NOMO-1 treated with dmso at 0.1 percent for 144 hours (cell line): ENCODE measurements at regions not wholly inside any gene's neighbourhood (a gene's known extent, or its start where the extent isn't known, plus 50 kb on each side); places are given as distances from the start of the nearest gene placed in this dataset.

Experiments used
- DNase-seq: peaks from one replicate; lab custom pipeline; 2025; ENCODE audit not compliant: unreplicated experiment; lab: John Stamatoyannopoulos, UW

DNA sequence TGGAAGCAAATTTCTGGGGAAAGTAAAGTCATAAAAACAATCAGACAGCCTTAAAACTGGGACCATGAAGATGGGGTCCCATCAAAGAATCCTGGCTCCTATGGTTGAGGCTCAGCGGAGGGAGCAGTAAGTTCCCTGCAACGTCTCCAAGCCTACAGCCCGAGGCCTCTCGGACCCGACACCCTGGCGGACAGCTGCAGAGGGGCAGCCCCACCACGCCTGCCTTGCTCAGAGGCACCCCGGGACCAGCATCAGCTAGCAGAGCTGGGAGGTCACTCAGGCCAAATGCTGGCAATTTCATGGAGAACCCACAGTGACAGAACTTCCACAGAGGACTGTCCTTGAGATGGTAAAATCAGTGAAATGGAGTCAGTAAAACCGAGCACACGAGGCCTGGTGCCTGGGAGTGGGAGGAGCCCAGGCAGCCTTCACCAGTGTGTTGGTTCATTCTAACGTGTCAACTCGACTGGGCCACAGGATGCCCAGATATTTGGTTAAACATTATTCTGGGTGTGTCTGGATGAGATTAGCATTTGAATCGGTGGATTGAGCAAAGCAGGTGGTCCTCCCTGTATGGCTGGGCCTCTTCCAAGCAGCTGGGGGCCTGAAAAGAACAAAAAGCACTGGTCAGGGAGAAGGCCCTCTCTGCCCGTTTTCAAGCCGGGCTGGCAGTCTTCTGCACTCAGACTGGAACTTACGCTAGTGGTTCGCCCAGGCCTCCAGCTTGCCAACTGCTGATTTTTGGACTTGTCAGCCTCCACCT is 96.2 kb upstream of the INSIG1 start:
- no peak for DNase-seq

DNA sequence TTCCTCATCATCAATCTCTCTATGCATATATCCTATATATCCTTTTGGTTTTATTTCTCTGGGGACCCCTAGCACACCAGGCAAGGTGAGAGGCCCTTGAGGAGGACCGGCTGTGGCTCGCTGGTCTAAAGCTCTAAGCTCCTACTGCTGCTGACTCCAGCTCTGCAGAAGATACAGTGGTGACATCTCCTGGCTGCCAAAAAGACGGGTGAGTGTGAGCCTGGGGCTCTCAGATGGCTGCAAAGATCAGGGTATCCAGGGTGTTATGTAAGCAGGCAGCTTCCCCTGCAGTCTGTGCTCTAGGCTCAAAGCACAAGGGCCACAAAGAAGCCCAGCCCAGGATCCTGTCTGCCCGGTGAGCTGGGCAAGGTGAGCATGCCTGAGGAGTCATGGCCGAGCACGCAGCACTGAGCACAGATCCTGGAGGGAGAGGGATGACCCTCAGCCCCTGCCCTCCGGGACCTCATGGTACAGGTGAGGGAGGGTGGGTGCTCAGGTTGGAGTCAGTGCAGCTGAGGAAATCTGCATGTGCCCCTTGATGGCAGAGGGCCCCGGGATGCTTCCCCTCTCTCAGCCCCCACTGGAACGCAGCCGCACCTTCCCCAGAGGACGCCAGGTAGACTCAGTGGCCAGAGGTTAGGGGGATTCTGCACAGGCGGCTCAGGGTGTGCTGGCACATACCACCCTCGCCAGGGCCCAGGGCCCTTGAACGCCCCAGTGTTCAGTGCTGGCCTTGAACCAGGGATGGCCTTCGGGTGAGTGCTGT is 95.4 kb upstream of the INSIG1 start:
- no peak for DNase-seq

DNA sequence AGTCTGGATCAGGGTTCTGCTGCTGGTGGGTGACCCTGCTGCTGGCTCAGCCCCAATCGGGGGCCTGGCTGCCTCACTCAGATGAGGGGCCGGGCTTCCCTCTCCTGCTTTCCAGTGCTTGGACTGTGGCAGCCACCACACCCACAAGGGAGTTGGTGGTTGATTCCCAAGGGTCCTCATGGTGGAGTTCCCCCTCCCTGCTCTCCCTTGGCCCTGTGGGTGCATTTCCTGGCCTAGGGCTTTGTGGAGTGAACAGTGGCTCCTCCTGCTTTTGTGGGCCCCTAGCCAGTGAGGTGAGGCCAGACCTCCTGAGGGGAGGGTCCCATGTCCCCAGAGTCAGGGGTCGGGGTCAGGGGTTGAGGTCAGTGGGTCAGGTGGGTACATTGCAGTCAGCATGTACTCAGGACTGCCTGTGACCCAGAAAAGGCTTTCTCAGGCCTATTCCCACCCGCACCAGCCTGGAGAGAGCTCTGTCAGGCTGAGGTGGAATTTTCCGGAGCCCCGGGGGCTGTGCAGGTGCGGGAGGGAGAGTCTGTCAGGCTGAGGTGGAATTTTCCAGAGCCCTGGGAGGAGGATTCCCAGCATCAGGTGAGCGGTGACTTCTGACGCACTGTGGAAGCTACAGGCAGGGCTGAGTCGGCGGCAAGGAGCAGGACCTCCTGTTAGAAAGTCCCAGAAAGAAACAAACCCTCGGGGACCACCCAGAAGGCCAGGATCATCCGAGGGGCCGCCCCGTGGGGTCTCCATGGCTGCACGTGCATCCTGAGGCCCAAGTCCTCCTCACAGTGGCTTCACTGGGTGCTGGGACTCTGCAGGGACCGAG is 94.4 kb upstream of the INSIG1 start:
- no peak for DNase-seq

DNA sequence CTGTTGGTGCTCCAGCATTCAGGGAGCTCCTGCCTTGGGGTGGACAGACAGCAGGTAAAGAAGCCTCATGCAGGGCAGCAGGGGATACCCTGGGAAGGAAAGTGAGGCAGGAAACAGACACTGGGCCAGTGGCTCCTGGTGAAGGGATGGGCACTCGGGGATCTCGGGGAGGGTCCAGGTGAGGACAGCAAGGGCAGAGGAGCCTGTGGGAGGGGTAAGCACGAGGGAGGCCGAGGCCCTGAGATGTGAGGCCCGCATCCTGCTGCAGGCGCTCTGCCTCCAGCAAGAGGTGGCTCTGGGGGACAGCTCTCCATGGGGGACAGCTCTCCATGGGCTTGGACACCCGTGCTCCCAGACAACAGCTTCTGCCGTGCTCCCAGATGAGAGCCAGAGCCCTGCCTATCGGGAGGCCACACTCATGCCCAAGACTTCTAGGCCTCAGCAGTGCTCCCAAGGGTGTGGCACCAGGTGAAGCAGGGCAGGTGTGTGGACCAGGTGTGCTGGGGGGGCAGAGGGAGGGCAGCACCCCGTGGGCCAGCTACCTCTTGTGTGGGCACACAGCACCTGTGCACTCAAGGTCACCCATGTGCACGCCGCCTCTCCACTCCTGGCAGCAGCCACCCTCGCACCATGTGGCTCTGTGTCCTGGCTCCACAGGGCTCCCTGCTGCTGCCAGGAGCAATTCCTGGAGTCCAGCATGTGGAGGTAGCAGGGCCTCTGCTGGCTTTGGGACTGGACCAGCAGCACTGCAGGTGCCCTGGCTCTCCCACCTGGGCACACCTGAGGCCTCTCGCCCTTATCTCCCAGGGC is 93.6 kb upstream of the INSIG1 start:
- no peak for DNase-seq

DNA sequence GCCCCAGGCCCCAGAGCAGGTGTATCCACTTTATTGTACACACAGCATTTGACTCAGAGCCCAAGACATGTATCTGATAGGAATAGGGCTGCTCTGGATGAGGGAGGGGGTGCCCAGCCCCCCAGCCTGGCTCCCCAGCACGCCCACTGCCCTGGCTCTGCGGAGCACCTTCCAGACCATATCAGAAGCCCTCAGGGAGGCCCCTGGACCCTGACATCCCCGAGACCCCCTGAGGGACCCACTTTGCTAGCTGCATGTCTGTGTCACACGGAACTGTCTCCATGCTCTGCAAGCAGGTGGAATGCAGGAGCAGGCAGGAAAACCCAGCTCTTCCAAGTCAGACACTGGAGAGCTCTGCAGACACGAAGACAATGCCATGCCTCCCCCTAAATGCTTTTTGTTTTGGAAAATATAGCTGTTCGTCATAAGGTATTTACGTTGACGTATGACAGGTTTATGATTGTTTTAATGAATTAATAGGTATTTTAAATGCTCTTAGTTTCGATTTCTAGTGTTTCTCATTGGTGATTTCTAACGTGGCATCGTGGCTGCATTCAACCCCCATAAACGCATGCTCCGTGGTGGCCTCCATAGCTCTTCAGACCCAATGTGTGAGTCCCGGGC is 92.8 kb upstream of the INSIG1 start:
- DNase-seq: no peak

DNA sequence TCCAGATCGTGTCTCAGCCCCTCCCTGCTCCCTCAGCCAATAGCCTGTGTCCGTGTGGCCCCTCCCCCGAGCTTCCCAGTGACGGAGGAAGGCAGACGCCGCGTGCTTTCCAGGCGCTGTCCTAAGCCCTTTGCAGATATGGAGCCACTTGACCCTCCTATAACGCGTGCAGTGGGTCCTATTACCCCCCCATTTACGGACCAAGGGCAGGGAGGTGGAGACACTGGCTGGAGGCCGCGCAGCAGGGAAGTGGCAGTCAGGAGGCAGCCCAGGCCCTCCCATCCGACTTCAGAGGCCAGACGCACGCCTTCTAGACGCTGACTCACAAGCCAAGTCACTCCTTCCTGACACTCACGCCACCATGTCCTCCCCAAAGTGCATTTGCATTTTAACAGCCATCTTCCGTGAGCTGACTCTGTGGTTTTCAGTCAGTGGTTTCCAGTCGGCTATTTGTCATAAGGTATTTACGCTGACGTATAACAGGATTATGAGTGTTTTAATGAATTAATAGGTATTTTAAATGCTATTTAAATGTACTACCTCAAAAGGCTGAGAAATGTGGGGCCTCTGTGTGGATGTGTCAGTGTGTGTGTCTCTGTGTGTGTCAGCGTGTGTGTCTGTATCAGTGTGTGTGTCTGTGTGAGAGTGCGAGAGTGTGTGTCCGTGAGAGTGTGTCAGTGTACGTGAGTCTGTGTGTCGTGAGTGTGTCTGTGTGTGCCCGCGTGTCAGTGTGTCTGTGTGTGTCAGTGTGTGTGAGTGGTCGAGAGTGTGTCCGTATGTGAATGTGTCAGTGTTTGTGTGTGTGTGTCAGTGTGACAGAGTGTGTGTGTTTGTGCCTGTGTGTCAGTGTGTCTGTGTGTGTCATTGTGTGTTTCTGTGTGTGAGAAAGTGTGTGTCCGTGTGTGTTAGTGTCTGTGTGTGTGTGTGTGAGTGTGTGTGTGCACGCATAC is 92.0 kb upstream of the INSIG1 start:
- DNase-seq: peak; percentile 92

DNA sequence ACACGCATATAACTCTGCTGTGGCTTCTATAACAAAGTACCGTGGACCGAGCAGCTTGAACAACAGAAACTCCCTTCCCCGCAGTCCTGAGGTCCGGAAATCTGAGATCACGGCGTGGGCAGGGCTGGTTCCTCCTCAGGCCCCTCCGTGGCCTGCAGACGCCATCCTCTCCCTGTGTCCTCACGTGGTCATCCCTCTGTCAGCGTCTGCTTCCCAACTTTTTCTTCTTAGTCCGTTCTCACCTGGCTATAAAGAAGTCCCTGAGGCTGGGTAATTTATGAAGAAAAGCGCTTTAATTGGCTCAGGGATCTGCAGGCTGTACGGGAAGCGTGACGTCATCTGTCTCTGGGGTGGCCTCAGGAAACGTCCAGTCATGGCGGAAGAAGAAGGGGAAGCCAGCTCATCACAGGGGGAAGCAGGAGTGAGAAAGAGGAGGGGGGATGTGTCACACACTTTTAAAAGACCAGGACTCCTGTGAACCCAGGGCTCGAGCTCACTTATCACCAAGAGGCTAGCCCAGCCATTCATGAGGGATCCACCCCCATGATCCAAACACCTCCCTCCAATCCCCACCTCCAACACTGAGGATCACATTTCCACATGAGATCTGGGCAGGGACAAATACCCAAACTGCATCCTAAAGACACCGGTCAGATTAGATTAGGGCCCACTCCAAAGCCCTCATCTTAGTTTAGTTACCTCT is 91.2 kb upstream of the INSIG1 start:
- peak; percentile 71 for DNase-seq

DNA sequence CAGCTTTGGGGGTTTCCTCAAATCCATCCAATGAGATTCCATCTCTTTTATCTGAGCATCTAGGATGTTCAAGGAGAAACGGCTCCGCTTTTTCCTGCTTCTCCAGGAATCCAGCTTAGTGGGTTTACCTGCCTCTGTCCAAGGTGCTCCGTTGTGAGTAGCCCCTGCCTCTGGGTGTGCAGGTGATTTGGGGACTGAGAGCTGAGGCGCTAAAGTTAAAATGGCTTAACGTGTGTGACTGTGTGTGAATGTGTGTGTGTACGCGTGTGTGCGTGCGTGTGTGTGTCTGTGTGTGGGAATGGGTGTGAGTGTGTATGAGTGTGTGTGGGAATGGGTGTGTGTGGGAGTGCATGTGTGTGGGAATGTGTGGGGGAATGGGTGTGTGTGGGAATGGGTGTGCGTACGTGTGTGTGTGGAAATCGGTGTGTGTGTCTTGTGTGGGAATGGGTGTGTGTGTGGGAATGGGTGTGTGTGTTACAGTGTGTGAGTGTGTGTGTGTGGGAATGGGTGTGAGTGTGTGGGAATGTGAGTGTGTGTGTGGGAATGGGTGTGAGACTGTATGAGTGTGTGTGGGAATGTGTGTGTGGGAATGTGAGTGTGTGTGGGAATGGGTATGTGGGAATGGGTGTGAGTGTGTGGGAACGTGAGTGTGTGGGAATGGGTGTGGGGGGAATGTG is 90.2 kb upstream of the INSIG1 start:
- no peak for DNase-seq

DNA sequence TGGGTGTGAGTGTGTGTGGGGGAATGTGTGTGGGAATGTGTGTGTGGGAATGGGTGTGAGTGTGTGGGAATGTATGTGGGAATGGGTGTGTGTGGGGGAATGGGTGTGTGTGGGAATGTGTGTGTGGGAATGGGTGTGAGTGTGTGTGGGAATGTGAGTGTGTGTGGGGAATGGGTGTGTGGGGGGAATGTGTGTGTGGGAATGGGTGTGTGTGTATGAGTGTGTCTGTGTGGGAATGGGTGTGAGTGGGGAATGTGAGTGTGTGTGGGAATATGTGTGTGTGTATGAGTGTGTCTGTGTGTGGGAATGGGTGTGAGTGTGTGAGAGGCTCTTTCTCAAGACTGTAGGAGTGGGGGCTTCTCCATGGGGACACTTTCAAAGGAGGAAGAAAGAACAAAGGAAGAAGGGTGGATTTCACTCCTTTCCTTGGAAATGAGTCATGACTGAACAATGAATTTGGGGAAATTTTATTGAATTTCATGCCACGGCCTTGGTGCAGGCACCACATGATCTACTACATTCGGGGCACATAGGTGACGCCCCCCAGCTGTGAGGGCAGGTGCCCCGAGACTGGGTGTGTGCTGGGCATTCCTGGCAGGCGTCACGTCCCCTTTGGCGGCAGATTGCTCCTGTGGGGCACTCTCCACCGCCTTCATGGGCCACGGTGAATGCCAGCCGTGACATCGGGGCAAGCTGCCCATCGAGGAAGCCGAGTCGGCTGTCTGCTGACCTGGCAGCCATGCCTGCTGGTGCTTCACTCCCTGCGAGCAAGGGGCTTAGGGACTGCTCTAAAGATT is 88.8 kb upstream of the INSIG1 start:
- DNase-seq: no peak

DNA sequence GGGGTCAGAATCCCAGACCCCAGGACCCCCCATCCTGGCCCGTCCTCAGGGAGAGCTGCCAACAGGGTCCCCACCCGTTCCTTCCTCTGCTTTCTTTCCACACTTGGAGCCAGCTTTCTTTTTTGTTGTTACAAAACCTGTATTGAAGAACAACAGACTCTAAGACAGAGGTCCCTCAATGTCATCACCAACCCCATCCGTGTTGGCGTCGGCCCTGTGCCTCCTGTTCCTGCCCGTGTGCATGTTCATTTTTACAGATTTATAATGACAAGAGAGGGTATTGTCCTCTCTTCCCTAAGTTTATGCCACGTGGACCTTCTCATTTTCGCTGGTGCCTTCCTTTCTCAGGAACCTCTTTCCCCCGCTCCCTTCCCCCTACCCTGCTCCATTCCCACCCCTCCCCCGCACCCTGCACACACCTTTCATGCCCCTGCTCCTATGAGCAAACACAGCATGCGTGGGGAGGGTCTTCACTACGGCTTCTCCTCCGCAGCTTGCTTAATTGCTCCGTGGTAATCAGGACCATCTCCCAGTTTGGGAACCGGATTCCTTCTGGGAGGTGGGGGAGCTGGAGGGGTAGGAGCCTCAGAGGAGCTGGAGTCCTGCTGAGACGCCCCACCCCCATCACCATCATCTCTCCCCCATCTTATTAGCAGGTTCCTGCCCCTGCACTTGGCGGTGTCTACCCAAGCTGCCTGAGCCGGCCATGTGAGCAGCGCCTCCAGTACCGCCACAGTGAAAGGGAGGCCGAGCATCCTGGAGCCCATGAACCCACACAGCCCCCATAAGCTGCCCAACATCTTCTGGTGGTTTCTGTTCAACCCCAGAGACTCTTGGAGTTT is 88.0 kb upstream of the INSIG1 start:
- no peak for DNase-seq

DNA sequence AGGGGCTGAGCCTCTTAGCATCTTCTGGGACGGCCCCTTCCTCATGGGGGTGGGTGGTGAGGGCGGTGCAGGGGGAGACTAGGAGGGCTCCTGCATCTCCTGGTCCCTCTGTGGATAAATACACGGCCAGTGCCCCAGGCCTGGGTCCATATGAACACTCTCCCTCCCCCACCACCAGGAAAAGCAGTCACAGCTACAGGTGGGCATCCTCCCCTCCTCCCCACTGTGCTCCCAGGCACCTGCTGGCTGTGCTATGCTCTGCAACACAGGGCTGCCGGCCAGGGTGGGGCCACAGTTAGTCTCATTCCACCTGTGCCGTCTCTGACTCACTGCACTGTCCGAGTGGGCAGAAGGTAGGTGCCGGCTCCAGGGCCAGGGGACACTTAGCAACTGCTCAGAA is 87.3 kb upstream of the INSIG1 start:
- DNase-seq: no peak

DNA sequence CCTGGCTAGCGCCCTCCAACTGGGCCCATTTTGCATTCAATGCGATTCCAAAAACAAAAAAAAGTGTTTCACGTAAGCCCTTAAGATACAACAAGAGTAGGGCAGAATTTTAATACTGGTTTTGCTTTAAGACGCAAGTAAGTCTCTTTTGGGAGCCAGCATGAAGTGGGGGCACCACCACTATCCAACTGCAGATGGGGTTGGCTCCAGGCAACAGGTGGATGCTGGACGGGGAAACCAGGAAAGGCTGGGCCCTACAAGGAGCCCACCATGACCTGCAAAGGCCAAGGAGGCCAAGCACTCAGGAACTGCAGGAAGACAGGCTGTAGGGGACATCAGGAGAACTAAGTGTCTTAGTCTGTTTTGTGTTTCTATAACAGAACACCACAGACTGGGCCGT is 86.5 kb upstream of the INSIG1 start:
- no peak for DNase-seq

DNA sequence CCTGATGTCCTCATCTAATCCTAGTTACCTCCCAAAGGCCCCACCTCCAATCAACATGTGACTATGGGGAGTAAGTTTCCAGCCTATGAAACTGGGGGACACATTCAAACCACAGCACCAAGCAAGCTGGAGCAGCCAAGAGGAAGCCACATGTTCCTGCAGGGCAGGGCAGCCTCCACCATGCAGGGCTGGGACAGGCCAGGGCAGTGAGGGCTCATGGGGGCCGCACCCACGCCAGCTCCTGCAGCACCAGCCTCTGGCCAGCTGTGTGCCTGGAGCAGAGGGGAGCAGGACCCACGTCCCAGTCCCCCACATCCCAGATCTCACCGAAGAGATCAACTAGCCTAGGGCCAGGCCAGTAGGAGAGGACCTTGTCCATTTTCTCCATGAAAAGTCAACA is 85.9 kb upstream of the INSIG1 start:
- DNase-seq: no peak

DNA sequence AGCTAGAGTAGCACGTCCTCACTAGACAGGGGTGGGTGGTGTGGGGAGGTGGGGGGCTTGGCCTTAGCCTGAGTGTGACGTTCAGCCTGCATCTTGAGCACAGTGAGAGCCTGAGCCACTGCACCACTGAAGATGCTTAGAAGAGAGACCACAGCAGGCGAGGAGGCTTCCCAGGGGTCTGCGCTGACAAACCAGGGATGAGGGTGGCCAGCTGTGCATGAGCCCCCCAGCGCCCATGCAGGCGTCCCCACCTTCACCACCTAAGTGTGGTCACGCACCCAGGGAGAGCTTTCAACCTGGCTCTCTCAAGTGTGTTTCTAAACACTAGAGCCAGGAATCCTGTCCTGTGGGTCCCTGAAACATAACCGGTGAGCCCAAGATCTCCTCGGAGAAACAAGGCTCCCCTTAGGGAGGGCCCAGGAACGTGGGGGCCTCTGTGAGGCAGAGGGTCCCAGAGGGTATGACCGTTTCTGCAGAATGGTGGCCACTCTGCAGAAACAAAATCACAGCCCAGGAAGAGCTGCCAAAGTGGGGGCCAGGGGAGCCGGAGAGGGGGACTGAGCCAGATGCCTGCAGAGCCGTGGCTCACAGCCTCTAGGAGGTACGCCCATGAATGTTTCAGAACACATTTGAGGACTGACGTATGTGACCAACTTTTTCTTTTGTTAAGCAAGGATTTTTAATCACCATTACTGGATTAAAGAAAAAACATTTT is 85.2 kb upstream of the INSIG1 start:
- DNase-seq: no peak

DNA sequence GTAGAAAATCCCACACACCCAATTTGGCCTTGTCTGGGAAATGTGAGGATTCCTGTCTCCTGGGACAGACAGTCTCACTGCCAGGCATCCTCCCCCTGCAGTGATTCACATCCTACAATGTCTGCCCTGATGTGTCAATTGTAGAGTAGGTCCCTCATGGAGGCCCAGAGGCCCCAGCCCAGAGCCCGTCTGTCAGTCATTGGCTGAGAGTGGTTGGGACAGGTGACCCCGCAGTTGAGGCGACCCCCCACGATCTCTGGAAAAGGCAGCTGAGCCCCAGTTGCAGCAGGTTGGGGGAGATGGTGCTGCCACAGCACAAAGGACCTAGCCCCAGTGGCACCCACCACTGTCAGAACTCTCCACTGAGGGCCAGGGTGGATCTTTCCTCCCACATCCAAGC is 84.3 kb upstream of the INSIG1 start:
- DNase-seq: no peak
